Effector memory CD8-positive, alpha-beta T cell (primary cell): ENCODE measurements at regions not wholly inside any gene's neighbourhood (a gene's known extent, or its start where the extent isn't known, plus 50 kb on each side); places are given as distances from the start of the nearest gene placed in this dataset.

Experiments used
- ATAC-seq: fragments of 150-1000 bp; cut with Tn5 transposase; replicated peaks from 2 replicates; pipeline ENCODE4 v1.10.0; 2021; ENCODE audit warnings: mild to moderate bottlenecking, moderate library complexity
- DNase-seq, 3 experiments: peaks; one replicate each; pipeline ENCODE4 v3.0.0; 2021
- H3K27ac Mint-ChIP-seq, 2 donors: one replicate each; pipeline ENCODE4 v1.8.0; 2022; ENCODE audit warnings: mild to moderate bottlenecking in 2 of 2, mixed read lengths in 2 of 2, moderate library complexity in 2 of 2
- H3K27me3 Mint-ChIP-seq, 2 donors: one replicate each; pipeline ENCODE4 v1.8.0; 2022; ENCODE audit warnings: mixed read lengths in 2 of 2
- H3K36me3 Mint-ChIP-seq: one replicate; pipeline ENCODE4 v1.8.0; 2022; ENCODE audit warnings: mild to moderate bottlenecking, moderate library complexity, mixed read lengths; ENCODE audit not compliant: insufficient read depth
- H3K4me1 Mint-ChIP-seq, 2 donors: one replicate each; pipeline ENCODE4 v1.8.0; 2022; ENCODE audit warnings: low read depth in 2 of 2, mixed read lengths in 2 of 2
- H3K4me3 Mint-ChIP-seq, 2 donors: one replicate each; pipeline ENCODE4 v1.8.0; 2022; ENCODE audit warnings: mild to moderate bottlenecking in 2 of 2, mixed read lengths in 2 of 2, moderate library complexity in 2 of 2
- H3K9me3 Mint-ChIP-seq, 2 donors: one replicate each; pipeline ENCODE4 v1.8.0; 2022; ENCODE audit warnings: mixed read lengths in 2 of 2

DNA sequence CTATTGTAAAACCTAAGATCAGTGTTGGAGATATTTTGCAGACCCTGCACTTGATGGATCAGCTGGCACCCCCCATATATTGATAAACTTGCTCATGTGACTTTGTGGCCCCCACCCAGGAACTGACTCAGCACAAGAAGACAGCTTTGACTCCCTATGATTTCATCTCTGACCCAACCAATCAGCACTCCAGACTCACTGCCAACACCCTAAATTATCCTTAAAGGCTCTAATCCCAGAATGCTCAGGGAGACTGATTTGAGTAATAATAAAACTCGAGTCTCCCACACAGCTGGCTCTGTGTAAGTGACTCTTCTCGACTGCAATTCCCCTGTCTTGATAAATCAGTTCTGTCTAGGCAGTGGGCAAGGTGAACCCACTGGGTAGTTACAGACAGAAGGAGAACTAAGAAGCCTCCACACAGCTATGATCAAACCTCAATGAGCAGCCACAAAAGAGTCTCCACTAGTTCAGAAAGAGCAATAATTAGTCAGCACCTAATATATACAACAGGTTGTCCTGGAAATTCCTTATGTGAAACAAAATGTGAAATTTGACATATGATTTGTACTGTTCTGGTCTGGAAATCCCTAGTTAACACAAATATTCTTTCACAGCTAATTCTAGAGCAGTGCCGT is 52.2 kb downstream of the ACTL7B start:
- Mint-ChIP-seq H3K4me3 (no peak overlapping the region), H3K27ac (no peak overlapping the region), H3K4me1 (no peaks in the 10 kb centered on the region), H3K9me3 (no peaks in the 10 kb centered on the region), H3K27me3 (peaks cover 15 to 26% of the 10 kb centered on the region in 2 donors), H3K36me3 (no peaks in the 10 kb centered on the region)
- DNase-seq (no peak), ATAC-seq (no peak)

GRCh38 chr9:108802967-108803366 is 52.8 kb downstream of the ACTL7B start:
- H3K4me1 Mint-ChIP-seq: no peaks in the 10 kb centered on the region
- H3K27me3 Mint-ChIP-seq: peaks cover 15 to 26% of the 10 kb centered on the region in 2 donors
- no peaks in the 10 kb centered on the region for H3K9me3 Mint-ChIP-seq
- DNase-seq (no peak), ATAC-seq (no peak)
- H3K4me3 Mint-ChIP-seq: no peak overlapping the region
- H3K36me3 Mint-ChIP-seq: no peaks in the 10 kb centered on the region
- no peak overlapping the region for H3K27ac Mint-ChIP-seq

- DNase-seq (no peak), ATAC-seq (no peak)
- Mint-ChIP-seq H3K4me1 (no peaks in the 10 kb centered on the region), H3K4me3 (no peak overlapping the region), H3K9me3 (no peaks in the 10 kb centered on the region), H3K27ac (no peak overlapping the region), H3K36me3 (no peaks in the 10 kb centered on the region), H3K27me3 (peaks cover 8 to 18% of the 10 kb centered on the region in 2 donors)
These were observed 53.8 kb downstream of the ACTL7B start for GRCh38 chr9:108801949-108802348.

DNA sequence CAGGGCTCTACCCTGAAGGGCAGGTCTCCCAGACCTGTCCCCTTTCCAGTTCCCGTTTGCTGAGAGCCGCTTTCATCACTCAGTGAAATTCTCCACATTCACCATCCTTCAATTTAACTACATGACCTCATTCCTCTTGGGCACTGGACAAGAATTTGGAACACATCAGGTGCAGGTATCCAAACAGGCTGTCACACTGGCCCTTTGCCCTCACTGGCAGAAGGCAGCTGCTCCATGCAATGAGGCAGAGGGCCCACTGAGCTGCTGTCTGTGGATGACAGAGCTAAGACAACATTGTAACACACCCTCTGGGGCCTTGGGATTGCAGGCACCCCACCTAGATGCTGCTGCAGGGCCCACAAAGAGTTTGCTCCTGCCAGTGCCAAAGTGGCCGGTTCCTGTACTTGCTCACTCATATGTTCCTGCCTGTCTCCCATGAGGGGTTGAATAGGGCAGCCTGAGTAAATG is 55.1 kb downstream of the ACTL7B start:
- Mint-ChIP-seq H3K9me3 (no peaks in the 10 kb centered on the region), H3K27ac (no peak overlapping the region), H3K27me3 (peaks cover 6 to 16% of the 10 kb centered on the region in 2 donors), H3K4me3 (no peak overlapping the region), H3K4me1 (no peaks in the 10 kb centered on the region), H3K36me3 (no peaks in the 10 kb centered on the region)
- DNase-seq (no peak), ATAC-seq (no peak)

- H3K36me3 Mint-ChIP-seq: no peaks in the 10 kb centered on the region
- DNase-seq (no peak), ATAC-seq (no peak)
- H3K27ac Mint-ChIP-seq: no peak overlapping the region
- H3K9me3 Mint-ChIP-seq: peaks cover 0 to 8% of the 10 kb centered on the region in 2 donors
- H3K27me3 Mint-ChIP-seq: no peaks in the 10 kb centered on the region
- H3K4me1 Mint-ChIP-seq: no peaks in the 10 kb centered on the region
- H3K4me3 Mint-ChIP-seq: no peak overlapping the region
These were observed 62.2 kb downstream of the ACTL7B start for GRCh38 chr9:108793573-108793972.

- Mint-ChIP-seq H3K27me3 (peaks cover 0 to 14% of the 10 kb centered on the region in 2 donors), H3K9me3 (peaks cover 0 to 8% of the 10 kb centered on the region in 2 donors), H3K4me1 (no peaks in the 10 kb centered on the region), H3K36me3 (no peaks in the 10 kb centered on the region), H3K4me3 (no peak overlapping the region), H3K27ac (no peak overlapping the region)
- ATAC-seq (no peak), DNase-seq (no peak)
These were observed 66.0 kb downstream of the ACTL7B start for GRCh38 chr9:108789742-108790141.

DNA sequence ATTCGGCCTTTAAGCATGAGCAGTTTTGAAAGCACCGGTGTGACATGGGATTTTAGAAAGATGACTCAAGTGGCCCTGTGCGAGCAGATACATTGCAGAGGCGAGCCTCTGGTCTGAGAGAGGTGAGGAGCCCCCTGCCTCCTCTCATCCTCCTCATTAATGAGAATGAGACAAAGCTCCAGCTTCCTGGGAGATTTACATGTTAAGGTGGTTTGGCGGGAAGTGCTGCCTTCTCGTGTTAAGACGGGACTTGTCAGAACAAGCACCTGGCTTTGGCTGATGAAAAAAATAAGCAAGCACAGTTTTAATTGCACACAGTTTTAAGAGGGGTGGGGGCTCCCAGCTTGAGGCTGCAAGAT is 68.1 kb downstream of the ACTL7B start:
- no peaks in the 10 kb centered on the region for H3K4me1 Mint-ChIP-seq
- DNase-seq (no peak), ATAC-seq (no peak)
- H3K27ac Mint-ChIP-seq: no peak overlapping the region
- no peak overlapping the region for H3K4me3 Mint-ChIP-seq
- no peaks in the 10 kb centered on the region for H3K36me3 Mint-ChIP-seq
- no peaks in the 10 kb centered on the region for H3K9me3 Mint-ChIP-seq
- peaks cover 4 to 23% of the 10 kb centered on the region in 2 donors for H3K27me3 Mint-ChIP-seq

- Mint-ChIP-seq H3K4me1 (no peaks in the 10 kb centered on the region), H3K4me3 (no peak overlapping the region), H3K27me3 (peaks cover 6 to 29% of the 10 kb centered on the region in 2 donors), H3K27ac (no peak overlapping the region), H3K9me3 (no peaks in the 10 kb centered on the region), H3K36me3 (no peaks in the 10 kb centered on the region)
- DNase-seq (no peak), ATAC-seq (no peak)
These were observed 68.7 kb downstream of the ACTL7B start for GRCh38 chr9:108786901-108787689.

DNA sequence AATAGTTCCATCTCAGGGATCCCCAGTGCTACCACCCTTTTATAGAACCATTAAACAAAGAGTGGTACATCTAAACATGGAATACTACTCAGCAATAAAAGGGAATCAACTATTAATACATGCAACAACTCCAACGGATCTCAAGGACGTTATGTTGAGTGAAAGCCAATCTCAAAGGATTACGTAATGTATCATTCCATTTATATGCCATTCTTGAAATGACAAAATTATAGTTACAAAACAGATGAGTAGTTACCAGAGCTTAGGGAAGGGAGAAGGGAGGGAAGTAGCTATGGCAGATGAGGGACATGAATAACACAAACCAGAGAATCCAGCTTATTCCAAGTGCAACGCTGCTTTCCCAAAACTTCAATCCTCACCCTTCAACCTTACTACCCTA is 69.5 kb downstream of the ACTL7B start:
- ATAC-seq (no peak), DNase-seq (no peak)
- H3K27ac Mint-ChIP-seq: no peak overlapping the region
- no peaks in the 10 kb centered on the region for H3K4me1 Mint-ChIP-seq
- no peak overlapping the region for H3K4me3 Mint-ChIP-seq
- no peaks in the 10 kb centered on the region for H3K9me3 Mint-ChIP-seq
- peaks cover 13 to 37% of the 10 kb centered on the region in 2 donors for H3K27me3 Mint-ChIP-seq
- H3K36me3 Mint-ChIP-seq: no peaks in the 10 kb centered on the region

DNA sequence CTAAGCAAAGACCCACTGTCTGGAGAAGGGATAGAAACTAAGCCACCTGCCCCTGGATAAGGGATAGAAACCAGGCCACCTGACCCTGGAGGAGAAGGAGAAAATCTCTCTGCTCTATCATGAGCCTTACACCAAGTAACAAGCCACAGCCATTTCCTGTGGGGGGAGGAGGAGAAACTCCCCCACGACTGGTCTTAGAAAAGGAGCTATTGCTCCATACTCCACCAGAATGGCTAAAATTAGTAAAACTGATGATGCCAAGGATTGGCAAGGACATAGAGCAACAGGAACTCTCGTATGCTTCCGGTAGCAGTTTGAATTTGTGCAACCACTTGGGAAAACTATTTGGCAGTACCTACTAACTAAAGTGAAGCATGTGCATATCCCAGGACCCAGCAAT is 70.8 kb downstream of the ACTL7B start:
- Mint-ChIP-seq H3K4me1 (no peaks in the 10 kb centered on the region), H3K27ac (no peak overlapping the region), H3K9me3 (no peaks in the 10 kb centered on the region), H3K36me3 (no peaks in the 10 kb centered on the region), H3K27me3 (peaks cover 19 to 45% of the 10 kb centered on the region in 2 donors), H3K4me3 (no peak overlapping the region)
- DNase-seq (no peak), ATAC-seq (no peak)

DNA sequence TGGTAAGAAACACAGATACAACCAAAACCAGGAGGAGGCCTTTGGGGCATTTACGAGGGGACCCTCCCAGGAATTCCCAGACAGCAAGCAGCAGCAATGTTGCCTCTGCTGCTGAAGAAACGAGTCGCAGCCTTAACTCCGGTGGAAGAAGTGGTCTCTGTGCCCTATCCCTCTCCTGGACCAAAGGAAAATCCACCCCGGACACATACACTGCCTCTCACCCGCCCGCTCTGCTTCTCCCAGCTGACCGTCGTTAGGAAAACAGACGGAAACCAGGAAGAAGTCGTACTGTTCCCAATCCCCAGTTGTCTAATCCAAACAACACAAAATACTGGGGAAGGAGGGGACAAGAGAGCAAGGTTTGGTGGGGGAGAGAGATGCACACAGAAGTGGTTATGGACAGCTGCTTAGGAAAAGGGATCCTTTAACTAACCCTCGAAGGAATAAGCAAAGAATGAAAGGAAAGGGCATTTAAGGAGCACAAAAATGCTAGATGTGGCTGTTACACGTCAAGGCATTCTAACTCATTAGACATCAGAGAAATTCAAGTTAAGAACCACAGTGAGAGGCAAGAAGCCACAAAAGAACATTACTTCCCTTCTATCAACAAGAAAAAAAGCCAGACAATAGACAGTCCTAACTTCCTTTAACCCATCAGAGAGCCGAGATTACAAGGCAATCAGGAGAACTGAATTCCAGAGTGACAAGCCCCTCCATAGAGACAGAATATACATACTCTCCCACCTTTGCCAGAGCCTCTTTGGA is 71.9 kb downstream of the ACTL7B start:
- Mint-ChIP-seq H3K4me3 (no peak overlapping the region), H3K4me1 (no peaks in the 10 kb centered on the region), H3K27ac (no peak overlapping the region), H3K27me3 (peaks cover 22 to 56% of the 10 kb centered on the region in 2 donors), H3K36me3 (no peaks in the 10 kb centered on the region), H3K9me3 (no peaks in the 10 kb centered on the region)
- no peak for ATAC-seq
- no peak for DNase-seq

GRCh38 chr9:108783326-108783725 is 72.5 kb downstream of the ACTL7B start:
- Mint-ChIP-seq H3K4me3 (no peak overlapping the region), H3K27me3 (peaks cover 28 to 61% of the 10 kb centered on the region in 2 donors), H3K36me3 (no peaks in the 10 kb centered on the region), H3K9me3 (no peaks in the 10 kb centered on the region), H3K4me1 (no peaks in the 10 kb centered on the region), H3K27ac (no peak overlapping the region)
- ATAC-seq (no peak), DNase-seq (no peak)

- no peak for DNase-seq
- no peaks in the 10 kb centered on the region for H3K4me1 Mint-ChIP-seq
- no peak overlapping the region for H3K4me3 Mint-ChIP-seq
- peaks cover 34 to 64% of the 10 kb centered on the region in 2 donors for H3K27me3 Mint-ChIP-seq
- no peak for ATAC-seq
- no peaks in the 10 kb centered on the region for H3K36me3 Mint-ChIP-seq
- no peaks in the 10 kb centered on the region for H3K9me3 Mint-ChIP-seq
- H3K27ac Mint-ChIP-seq: no peak overlapping the region
These were observed 74.6 kb downstream of the ACTL7B start for GRCh38 chr9:108780942-108781734.
